ENCODE measurements at regions not wholly inside any gene's neighbourhood (a gene's known extent, or its start where the extent isn't known, plus 50 kb on each side); places are given as distances from the start of the nearest gene placed in this dataset.

DNA sequence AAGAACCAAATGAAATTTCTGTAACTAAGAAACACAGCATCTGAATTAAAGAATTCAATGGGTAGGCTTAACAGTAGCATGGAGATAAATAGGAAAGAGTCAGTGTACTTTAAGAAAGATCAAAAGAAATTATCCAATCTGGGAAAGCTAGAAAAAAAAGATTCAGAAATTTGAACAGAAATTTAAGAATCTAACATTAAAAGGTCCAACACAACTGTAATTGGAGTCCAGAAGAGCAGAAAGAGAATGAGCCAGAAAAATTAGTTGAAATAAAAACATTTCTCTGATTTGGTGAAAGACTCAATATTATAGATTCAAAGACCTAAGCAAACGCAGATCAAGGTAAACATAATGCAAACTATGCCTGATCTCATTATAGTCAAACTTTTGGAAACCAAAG lies 187.1 kb downstream of the C3orf38 start (continued):
- TF ChIP-seq ISL1 (CRISPR knock-in tag; IDR thresholded peaks at IDR 0.05) (no peak), SNAI2 (CRISPR knock-in tag; IDR thresholded peaks at IDR 0.05) (no peak), TCF4 (CRISPR knock-in tag; IDR thresholded peaks at IDR 0.05; ENCODE audit: borderline replicate concordance) (no peak), BACH2 (CRISPR knock-in tag; IDR thresholded peaks at IDR 0.05; ENCODE audit: borderline replicate concordance) (no peak), ZNF565 (CRISPR knock-in tag; conservative IDR thresholded peaks at IDR 0.05; ENCODE audit: low read depth) (no peak)

DNA sequence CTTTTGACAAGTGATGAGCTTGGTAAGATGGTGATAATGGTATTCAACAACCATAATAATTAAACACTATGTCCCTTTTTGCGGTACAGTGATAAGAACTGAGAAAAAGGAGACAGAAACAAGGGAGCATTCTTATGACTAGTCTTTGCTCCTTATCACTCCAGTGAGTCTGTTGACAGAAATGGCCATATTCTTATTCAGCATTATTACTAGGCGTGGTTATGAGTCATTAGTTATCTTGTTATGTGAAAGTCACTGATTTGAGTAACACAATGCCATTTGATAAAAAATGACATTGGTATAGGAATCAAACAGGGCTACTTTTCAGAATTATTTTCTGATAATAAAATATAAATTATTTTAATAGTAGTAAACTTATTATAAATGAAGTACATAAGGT lies 193.5 kb downstream of the C3orf38 start:
- TF ChIP-seq GLIS3 (CRISPR knock-in tag; IDR thresholded peaks at IDR 0.05) (no peak), BACH2 (CRISPR knock-in tag; IDR thresholded peaks at IDR 0.05; ENCODE audit: borderline replicate concordance) (no peak), PATZ1 (CRISPR knock-in tag; IDR thresholded peaks at IDR 0.05; ENCODE audit: borderline replicate concordance) (no peak), POU6F1 (CRISPR knock-in tag; IDR thresholded peaks at IDR 0.05; ENCODE audit: borderline replicate concordance, low read depth) (no peak), CSRNP3 (CRISPR knock-in tag; IDR thresholded peaks at IDR 0.05) (no peak), ZC3H10 (CRISPR knock-in tag; IDR thresholded peaks at IDR 0.05) (no peak), TOX (CRISPR knock-in tag; IDR thresholded peaks at IDR 0.05; ENCODE audit: borderline replicate concordance) (no peak), PPARA (CRISPR knock-in tag; IDR thresholded peaks at IDR 0.05; ENCODE audit: borderline replicate concordance) (no peak), ZFP3 (CRISPR knock-in tag; IDR thresholded peaks at IDR 0.05) (no peak), SNAI2 (CRISPR knock-in tag; IDR thresholded peaks at IDR 0.05) (no peak), ZFP30 (CRISPR knock-in tag; IDR thresholded peaks at IDR 0.05) (no peak), CREB5 (CRISPR knock-in tag; IDR thresholded peaks at IDR 0.05; ENCODE audit: low read depth) (no peak), OSR1 (CRISPR knock-in tag; IDR thresholded peaks at IDR 0.05) (no peak), ISL1 (CRISPR knock-in tag; IDR thresholded peaks at IDR 0.05) (no peak), TCF4 (CRISPR knock-in tag; IDR thresholded peaks at IDR 0.05; ENCODE audit: borderline replicate concordance) (no peak)
- TF ChIP-seq, protein P1, sequence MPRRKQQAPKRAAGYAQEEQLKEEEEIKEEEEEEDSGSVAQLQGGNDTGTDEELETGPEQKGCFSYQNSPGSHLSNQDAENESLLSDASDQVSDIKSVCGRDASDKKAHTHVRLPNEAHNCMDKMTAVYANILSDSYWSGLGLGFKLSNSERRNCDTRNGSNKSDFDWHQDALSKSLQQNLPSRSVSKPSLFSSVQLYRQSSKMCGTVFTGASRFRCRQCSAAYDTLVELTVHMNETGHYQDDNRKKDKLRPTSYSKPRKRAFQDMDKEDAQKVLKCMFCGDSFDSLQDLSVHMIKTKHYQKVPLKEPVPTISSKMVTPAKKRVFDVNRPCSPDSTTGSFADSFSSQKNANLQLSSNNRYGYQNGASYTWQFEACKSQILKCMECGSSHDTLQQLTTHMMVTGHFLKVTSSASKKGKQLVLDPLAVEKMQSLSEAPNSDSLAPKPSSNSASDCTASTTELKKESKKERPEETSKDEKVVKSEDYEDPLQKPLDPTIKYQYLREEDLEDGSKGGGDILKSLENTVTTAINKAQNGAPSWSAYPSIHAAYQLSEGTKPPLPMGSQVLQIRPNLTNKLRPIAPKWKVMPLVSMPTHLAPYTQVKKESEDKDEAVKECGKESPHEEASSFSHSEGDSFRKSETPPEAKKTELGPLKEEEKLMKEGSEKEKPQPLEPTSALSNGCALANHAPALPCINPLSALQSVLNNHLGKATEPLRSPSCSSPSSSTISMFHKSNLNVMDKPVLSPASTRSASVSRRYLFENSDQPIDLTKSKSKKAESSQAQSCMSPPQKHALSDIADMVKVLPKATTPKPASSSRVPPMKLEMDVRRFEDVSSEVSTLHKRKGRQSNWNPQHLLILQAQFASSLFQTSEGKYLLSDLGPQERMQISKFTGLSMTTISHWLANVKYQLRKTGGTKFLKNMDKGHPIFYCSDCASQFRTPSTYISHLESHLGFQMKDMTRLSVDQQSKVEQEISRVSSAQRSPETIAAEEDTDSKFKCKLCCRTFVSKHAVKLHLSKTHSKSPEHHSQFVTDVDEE (CRISPR knock-in tag; IDR thresholded peaks at IDR 0.05), result no peak
- no peak for ATAC-seq

GRCh38 chr3:88346643-88347042 lies 196.9 kb downstream of the C3orf38 start:
- no peak for ATAC-seq
- no peak for TF ChIP-seq GLIS3 (CRISPR knock-in tag; IDR thresholded peaks at IDR 0.05)
- TF ChIP-seq ZNF70 (CRISPR knock-in tag; IDR thresholded peaks at IDR 0.05), result no peak
- no peak for TF ChIP-seq ZNF565 (CRISPR knock-in tag; conservative IDR thresholded peaks at IDR 0.05; ENCODE audit: low read depth)
- TF ChIP-seq PPARA (CRISPR knock-in tag; IDR thresholded peaks at IDR 0.05; ENCODE audit: borderline replicate concordance), result no peak
- TF ChIP-seq CSRNP3 (CRISPR knock-in tag; IDR thresholded peaks at IDR 0.05), result no peak
- no peak for TF ChIP-seq TCF4 (CRISPR knock-in tag; IDR thresholded peaks at IDR 0.05; ENCODE audit: borderline replicate concordance)
- TF ChIP-seq POU6F1 (CRISPR knock-in tag; IDR thresholded peaks at IDR 0.05; ENCODE audit: borderline replicate concordance, low read depth), result no peak
- no peak for TF ChIP-seq ESRRG (CRISPR knock-in tag; IDR thresholded peaks at IDR 0.05)
- no peak for TF ChIP-seq TOX (CRISPR knock-in tag; IDR thresholded peaks at IDR 0.05; ENCODE audit: borderline replicate concordance)
- TF ChIP-seq PATZ1 (CRISPR knock-in tag; IDR thresholded peaks at IDR 0.05; ENCODE audit: borderline replicate concordance), result no peak
- TF ChIP-seq ZNF8 (CRISPR knock-in tag; IDR thresholded peaks at IDR 0.05), result no peak

Measured in SK-N-SH treated with all-trans-retinoic acid at 6 μM for 48 hours (cell line).